Astrocyte (in vitro differentiated cells and primary cell): ENCODE measurements at regions not wholly inside any gene's neighbourhood (a gene's known extent, or its start where the extent isn't known, plus 50 kb on each side); places are given as distances from the start of the nearest gene placed in this dataset.

ENCODE experiments used
- DNase-seq: peaks from one replicate; pipeline ENCODE4 v3.0.0-alpha.2; 2010; ENCODE audit warnings: low read depth
- FAIRE-seq: peaks from 2 replicates; lab custom pipeline; 2011; peaks lifted over from hg19 to GRCh38; lab: Jason Lieb, UNC
- H2AFZ ChIP-seq: 2 replicates; pipeline ENCODE4 v1.6.0; 2012; ENCODE audit warnings: low read depth, low read length, inconsistent platforms
- H3K27ac ChIP-seq: 2 replicates; pipeline ENCODE4 v1.5.1; 2011; ENCODE audit warnings: low read depth, low read length, inconsistent platforms
- H3K27me3 ChIP-seq: 2 replicates; pipeline ENCODE4 v1.6.0; 2011; ENCODE audit warnings: low read length, inconsistent platforms; ENCODE audit not compliant: insufficient read depth
- H3K36me3 ChIP-seq: 2 replicates; pipeline ENCODE4 v1.5.1; 2011; ENCODE audit warnings: low read length, inconsistent platforms; ENCODE audit not compliant: insufficient read depth
- H3K4me1 ChIP-seq: 2 replicates; pipeline ENCODE4 v1.5.1; 2011; ENCODE audit warnings: low read length, inconsistent platforms; ENCODE audit not compliant: insufficient read depth
- H3K4me2 ChIP-seq: 2 replicates; pipeline ENCODE4 v1.6.0; 2012; ENCODE audit warnings: low read length, inconsistent platforms
- H3K4me3 ChIP-seq: 2 replicates; pipeline ENCODE4 v1.5.1; 2011; ENCODE audit warnings: low read depth, mild to moderate bottlenecking, low read length, inconsistent platforms; ENCODE audit not compliant: insufficient read depth
- H3K79me2 ChIP-seq: 2 replicates; pipeline ENCODE4 v1.6.0; 2012; ENCODE audit warnings: mild to moderate bottlenecking, low read length, inconsistent platforms; ENCODE audit not compliant: insufficient read depth
- H3K9ac ChIP-seq: 2 replicates; pipeline ENCODE4 v1.6.0; 2012; ENCODE audit warnings: mild to moderate bottlenecking, low read length, inconsistent platforms
- H3K9me3 ChIP-seq: 2 replicates; pipeline ENCODE4 v1.5.1; 2012; ENCODE audit warnings: low read depth, mild to moderate bottlenecking, low read length, inconsistent platforms; ENCODE audit not compliant: insufficient read depth
- H4K20me1 ChIP-seq: 2 replicates; pipeline ENCODE4 v1.6.0; 2012; ENCODE audit warnings: low read length, inconsistent platforms; ENCODE audit not compliant: insufficient read depth
- H3K27ac Mint-ChIP-seq: one replicate; pipeline ENCODE4 v1.8.0; 2021; ENCODE audit warnings: mild to moderate bottlenecking, mixed read lengths; ENCODE audit not compliant: unreplicated experiment
- H3K27me3 Mint-ChIP-seq: one replicate; pipeline ENCODE4 v1.8.0; 2021; ENCODE audit warnings: low read depth, mixed read lengths; ENCODE audit not compliant: unreplicated experiment
- H3K36me3 Mint-ChIP-seq: one replicate; pipeline ENCODE4 v1.8.0; 2021; ENCODE audit warnings: low read depth, mixed read lengths; ENCODE audit not compliant: unreplicated experiment
- H3K4me1 Mint-ChIP-seq: one replicate; pipeline ENCODE4 v1.8.0; 2021; ENCODE audit warnings: low read depth, mixed read lengths; ENCODE audit not compliant: unreplicated experiment
- H3K4me3 Mint-ChIP-seq: one replicate; pipeline ENCODE4 v1.8.0; 2021; ENCODE audit warnings: mild to moderate bottlenecking, moderate library complexity, mixed read lengths; ENCODE audit not compliant: unreplicated experiment
- H3K9me3 Mint-ChIP-seq: one replicate; pipeline ENCODE4 v1.8.0; 2021; ENCODE audit warnings: mild to moderate bottlenecking, mixed read lengths; ENCODE audit not compliant: unreplicated experiment
- EZH2 ChIP-seq: IDR thresholded peaks from 2 replicates; pipeline ENCODE4 v1.6.1; 2012; ENCODE audit warnings: mild to moderate bottlenecking, low read length, inconsistent platforms; ENCODE audit not compliant: insufficient read depth
- TF ChIP-seq, protein P1 (sequence below): IDR thresholded peaks from 2 replicates; pipeline ENCODE4 v1.5.1; 2011; ENCODE audit warnings: low read depth, mild to moderate bottlenecking, inconsistent platforms, low read length, moderate library complexity; ENCODE audit not compliant: insufficient read depth

DNA sequence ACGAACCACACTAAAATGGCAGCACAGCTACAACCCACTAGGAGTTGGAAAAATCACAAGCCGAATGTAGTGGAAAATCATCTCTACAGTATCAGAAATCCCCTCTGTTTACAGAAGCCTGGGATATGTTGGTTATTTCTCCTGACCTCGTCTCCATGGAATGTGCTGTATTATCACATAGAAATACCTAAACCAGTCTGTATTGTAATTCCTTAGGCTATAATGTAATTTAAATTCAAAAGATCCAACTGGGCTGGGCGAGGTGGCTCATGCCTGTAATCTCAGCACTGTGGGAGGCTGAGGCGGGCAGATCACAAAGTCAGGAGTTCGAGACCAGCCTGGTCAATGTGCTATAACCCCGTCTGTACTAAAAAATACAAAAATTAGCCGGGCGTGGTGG is 244.8 kb upstream of the MPDZ start:
- H3K9me3 Mint-ChIP-seq, result no peaks in the 10 kb centered on the region
- Histone ChIP-seq H3K27ac (no peak overlapping the region), H3K9me3 (no peaks in the 10 kb centered on the region), H3K4me2 (no peak overlapping the region), H3K4me1 (no peaks in the 10 kb centered on the region), H4K20me1 (no peaks in the 10 kb centered on the region), H3K9ac (no peak overlapping the region), H3K36me3 (no peaks in the 10 kb centered on the region), H3K27me3 (no peaks in the 10 kb centered on the region), H3K79me2 (no peaks in the 10 kb centered on the region), H2AFZ (no peak overlapping the region), H3K4me3 (no peak overlapping the region)
- peak overlapping the region; percentile 47 for H3K27ac Mint-ChIP-seq
- FAIRE-seq (no peak), DNase-seq (peak; percentile 51)
- no peaks in the 10 kb centered on the region for H3K27me3 Mint-ChIP-seq
- H3K36me3 Mint-ChIP-seq, result no peaks in the 10 kb centered on the region
- no peak for TF ChIP-seq EZH2
- TF ChIP-seq, protein P1, sequence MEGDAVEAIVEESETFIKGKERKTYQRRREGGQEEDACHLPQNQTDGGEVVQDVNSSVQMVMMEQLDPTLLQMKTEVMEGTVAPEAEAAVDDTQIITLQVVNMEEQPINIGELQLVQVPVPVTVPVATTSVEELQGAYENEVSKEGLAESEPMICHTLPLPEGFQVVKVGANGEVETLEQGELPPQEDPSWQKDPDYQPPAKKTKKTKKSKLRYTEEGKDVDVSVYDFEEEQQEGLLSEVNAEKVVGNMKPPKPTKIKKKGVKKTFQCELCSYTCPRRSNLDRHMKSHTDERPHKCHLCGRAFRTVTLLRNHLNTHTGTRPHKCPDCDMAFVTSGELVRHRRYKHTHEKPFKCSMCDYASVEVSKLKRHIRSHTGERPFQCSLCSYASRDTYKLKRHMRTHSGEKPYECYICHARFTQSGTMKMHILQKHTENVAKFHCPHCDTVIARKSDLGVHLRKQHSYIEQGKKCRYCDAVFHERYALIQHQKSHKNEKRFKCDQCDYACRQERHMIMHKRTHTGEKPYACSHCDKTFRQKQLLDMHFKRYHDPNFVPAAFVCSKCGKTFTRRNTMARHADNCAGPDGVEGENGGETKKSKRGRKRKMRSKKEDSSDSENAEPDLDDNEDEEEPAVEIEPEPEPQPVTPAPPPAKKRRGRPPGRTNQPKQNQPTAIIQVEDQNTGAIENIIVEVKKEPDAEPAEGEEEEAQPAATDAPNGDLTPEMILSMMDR, result no peak
- no peak overlapping the region for H3K4me3 Mint-ChIP-seq
- no peaks in the 10 kb centered on the region for H3K4me1 Mint-ChIP-seq

- peak; percentile 30 for DNase-seq
- no peaks in the 10 kb centered on the region for H3K4me1 Mint-ChIP-seq
- Histone ChIP-seq H3K4me3 (no peak overlapping the region), H3K9me3 (no peaks in the 10 kb centered on the region), H2AFZ (no peak overlapping the region), H4K20me1 (no peaks in the 10 kb centered on the region), H3K4me2 (no peak overlapping the region), H3K4me1 (no peaks in the 10 kb centered on the region), H3K79me2 (no peaks in the 10 kb centered on the region), H3K9ac (no peak overlapping the region), H3K27ac (no peak overlapping the region), H3K27me3 (no peaks in the 10 kb centered on the region), H3K36me3 (no peaks in the 10 kb centered on the region)
- FAIRE-seq, result no peak
- no peaks in the 10 kb centered on the region for H3K27me3 Mint-ChIP-seq
- no peak overlapping the region for H3K27ac Mint-ChIP-seq
- H3K9me3 Mint-ChIP-seq, result peaks cover 3% of the 10 kb centered on the region
- H3K4me3 Mint-ChIP-seq, result no peak overlapping the region
- no peak for TF ChIP-seq EZH2
- TF ChIP-seq, protein P1, result no peak
- H3K36me3 Mint-ChIP-seq, result no peaks in the 10 kb centered on the region
These were observed 240.6 kb upstream of the MPDZ start for GRCh38 chr9:13520069-13520468.

DNA sequence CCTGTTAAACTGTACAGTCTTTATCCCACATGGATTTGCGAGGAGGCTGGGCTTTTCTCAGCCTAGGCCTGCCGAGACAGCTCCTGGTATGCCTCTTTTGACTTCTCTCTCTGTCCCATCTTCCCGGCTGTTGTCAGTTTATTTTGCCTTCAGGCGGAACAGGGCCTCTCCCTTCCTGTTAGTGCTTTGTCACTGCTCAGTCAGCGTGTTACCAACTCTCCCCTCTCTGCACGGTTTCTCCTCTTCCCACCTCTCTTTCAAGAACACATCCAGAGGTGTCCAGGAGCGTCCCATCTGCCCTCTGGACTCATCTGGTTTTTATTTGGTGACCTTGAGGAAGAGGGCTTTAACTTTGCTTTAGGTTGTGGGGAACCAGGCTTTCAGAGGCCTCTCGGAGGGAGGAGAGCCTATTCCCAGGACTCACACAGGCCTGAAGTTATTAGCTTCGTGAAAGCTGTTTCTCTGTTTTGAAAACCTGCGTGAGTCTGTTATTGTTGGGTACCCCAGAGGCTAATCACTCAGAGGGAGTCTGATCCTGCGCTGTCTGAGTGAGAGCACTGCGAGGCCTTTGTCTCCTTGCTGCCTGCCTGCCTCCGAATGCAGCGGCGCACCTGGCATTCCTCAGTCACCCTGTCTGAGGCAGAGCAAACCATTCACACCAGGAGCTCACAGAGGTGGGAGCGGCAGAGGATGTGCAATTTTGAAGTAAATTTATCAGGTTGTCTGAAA is 234.4 kb upstream of the MPDZ start:
- H3K4me1 ChIP-seq, result no peaks in the 10 kb centered on the region
- no peak overlapping the region for H3K27ac ChIP-seq
- H3K9me3 Mint-ChIP-seq, result peaks cover 3% of the 10 kb centered on the region
- no peaks in the 10 kb centered on the region for H3K9me3 ChIP-seq
- FAIRE-seq (no peak), DNase-seq (no peak)
- H3K36me3 Mint-ChIP-seq, result no peaks in the 10 kb centered on the region
- TF ChIP-seq, protein P1, result no peak
- no peak for TF ChIP-seq EZH2
- no peaks in the 10 kb centered on the region for H4K20me1 ChIP-seq
- no peak overlapping the region for H3K4me3 Mint-ChIP-seq
- no peaks in the 10 kb centered on the region for H3K36me3 ChIP-seq
- no peak overlapping the region for H3K4me3 ChIP-seq
- no peak overlapping the region for H3K9ac ChIP-seq
- no peaks in the 10 kb centered on the region for H3K4me1 Mint-ChIP-seq
- H3K27me3 ChIP-seq, result no peaks in the 10 kb centered on the region
- H3K27ac Mint-ChIP-seq, result no peak overlapping the region
- peak overlapping the region; percentile 9 for H3K4me2 ChIP-seq
- H3K79me2 ChIP-seq, result no peaks in the 10 kb centered on the region
- H2AFZ ChIP-seq, result peak overlapping the region; percentile 71
- H3K27me3 Mint-ChIP-seq, result no peaks in the 10 kb centered on the region
